Right hindlimb (tissue), 1 donor: ENCODE measurements at regions not wholly inside any gene's neighbourhood (a gene's known extent, or its start where the extent isn't known, plus 50 kb on each side); places are given as distances from the start of the nearest gene placed in this dataset.
"Not testable (repeated sequence)": the region's sequence is repeated elsewhere in the genome, so short reads cannot be mapped to it uniquely, and the experiment has no call there.

Source experiments
- DNase-seq: peaks from one replicate; pipeline ENCODE4 v3.0.0-alpha.2; 2018

DNA sequence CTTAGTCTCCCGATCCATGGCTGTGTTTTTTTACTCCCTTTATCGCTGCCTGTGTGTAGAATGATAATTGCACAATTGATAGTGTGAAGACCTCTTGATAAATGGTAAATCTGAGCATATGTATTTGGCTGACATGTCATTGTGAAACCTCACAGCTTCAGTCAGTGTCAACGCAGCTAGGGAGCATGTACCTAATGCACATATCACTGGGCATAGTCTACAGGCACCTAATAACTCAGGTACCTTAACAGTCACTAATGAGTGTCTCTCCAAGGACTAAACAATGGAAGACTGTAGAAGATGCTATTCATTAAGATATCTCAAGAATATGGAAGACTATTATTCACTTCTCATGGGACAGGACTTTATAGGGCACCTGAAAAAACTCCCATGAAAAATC, 101.0 kb upstream of the PTPN20 start:
- DNase-seq = not testable (repeated sequence)

DNA sequence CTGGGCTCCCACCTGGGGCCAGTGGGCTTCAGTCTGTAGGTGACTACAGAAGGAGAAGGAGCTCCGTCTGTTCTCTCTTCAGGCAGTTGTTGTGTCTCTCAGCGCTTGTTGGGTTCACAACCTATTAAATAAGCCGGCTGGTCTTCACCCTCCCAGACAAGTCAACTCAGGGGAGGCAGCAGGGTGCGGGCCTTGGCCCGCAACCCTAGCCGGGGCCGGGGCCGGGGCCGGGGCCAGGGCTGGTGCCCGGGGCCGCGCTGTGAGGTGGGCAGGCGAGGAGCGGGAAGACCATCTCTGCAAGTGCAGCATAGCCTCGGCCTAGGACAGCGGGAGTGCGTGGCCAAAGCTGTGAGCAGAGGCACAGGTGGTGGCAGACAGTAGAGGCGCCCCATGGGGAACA, 95.1 kb upstream of the PTPN20 start:
- not testable (repeated sequence) for DNase-seq

DNA sequence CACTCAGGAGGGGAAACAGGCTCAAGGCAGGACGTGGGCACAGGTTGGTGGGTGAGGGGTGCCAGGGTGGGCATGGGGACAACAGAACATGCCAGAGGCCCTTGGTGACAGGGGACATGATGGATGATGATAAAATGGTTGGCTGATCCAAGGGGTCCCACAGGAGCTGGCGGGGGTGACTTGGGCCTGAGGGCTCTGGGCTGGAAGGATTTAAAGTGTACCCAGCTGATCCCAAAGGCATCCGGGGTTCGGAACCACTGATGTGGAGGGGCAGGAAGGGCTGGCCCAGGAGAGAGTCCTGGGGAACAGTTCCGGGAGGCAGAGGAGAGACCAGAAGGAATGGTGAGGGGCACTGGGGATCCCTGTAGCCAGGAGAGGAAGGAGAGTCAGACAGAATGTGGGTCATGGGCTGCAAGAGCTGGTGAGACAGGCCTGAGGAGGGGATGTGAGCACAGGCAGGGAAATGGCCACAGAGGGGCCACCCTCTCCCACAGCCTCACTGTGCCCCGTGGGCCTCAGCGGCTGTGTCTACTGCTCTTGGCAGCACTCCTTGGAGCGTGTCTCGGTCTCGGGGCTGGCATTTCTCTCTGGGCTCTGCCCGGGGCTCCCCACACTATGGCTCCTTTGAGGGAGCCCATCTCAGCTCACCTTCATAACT, 70.7 kb upstream of the PTPN20 start:
- DNase-seq = not testable (repeated sequence)

DNA sequence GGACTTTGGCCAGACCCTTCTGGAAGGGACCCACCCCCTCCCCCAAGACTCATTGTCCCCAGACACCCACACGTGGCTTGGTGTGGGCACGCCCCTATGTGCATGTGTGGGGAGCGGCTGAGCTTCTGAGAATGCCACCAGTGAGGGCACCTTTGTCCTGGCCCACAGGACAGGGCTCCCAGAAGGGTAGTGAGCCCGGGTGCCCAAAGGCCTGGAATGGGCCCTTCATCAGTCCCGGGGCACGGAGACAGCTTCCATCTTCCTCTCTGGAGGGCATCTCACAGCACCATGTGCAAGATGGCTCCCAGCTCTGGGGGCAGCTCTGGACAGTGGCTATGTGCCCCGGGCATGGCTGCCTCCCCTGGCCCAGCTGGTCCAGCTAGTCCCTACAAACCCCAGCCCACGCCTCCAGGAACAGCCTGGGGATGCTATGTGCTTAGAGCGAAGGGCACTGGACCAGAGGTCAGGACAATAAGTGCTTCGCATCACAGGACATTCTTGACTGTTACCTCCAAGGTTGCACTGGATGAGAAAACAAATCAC, 70.1 kb upstream of the PTPN20 start:
- not testable (repeated sequence) for DNase-seq

DNA sequence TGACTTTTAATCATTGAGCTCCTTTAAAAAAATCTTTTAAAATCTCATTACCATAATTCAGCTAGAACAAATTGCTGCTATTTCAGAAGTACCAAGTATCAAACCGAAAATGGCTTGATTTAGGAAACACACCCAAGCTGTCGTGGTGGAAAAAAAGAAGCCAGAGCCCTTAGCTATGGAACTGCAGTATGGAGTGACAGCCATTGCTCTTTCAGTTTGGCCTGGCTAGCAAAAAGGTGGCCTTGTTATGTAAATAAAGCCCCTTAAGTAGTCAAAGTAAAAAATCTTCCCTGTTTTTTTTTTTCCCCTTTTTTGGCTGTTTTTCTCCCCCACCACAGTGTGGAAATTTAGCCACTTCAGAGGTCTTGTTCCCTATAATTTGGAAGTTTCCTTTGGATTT, 66.0 kb upstream of the PTPN20 start:
- DNase-seq = not testable (repeated sequence)

DNA sequence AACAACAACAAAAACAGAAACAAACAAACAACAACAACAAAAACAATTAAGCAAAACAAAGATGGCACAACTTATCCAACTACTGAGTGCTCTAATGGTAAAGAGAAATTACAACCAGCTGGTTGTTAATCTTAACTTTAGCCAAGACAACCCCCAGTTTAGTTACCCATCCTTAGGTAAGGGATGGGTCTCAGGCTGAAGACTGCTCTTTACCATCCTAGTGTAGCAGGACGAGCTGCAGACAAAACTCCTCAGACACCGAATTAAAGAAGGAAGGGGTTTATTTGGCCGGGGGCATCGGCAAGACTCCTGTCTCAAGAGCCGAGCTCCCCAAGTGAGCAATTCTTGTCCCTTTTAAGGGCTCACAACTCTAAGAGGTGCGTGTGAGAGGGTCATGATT, 65.6 kb upstream of the PTPN20 start:
- DNase-seq = not testable (repeated sequence)

DNA sequence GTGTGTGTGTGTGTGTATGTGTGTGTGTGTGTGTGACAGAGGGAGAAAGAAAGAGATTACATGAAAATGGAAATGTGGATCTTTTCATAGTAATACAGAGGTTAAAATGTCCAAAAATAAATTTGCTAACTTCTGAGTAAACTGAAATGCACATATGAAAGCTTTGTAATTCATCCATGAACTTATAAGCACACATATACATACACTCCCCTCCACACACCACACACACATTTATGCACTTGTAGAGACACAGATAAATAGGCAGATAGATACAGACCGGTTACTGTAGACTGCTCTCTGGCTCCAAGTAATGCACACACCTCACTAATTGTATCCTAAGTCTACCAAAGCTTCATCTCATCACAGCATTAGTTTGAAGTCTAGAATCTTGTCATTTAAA, 50.5 kb upstream of the PTPN20 start:
- not testable (repeated sequence) for DNase-seq
